Stomach (tissue), 8 donors: ENCODE measurements at regions not wholly inside any gene's neighbourhood (a gene's known extent, or its start where the extent isn't known, plus 50 kb on each side); places are given as distances from the start of the nearest gene placed in this dataset.

Experiments
- DNase-seq, 2 donors: peaks; one replicate each; pipeline versions ENCODE4 v3.0.0 to v3.0.0-alpha.2; 2013 to 2019
- H3K27ac ChIP-seq, 5 donors: fragments of 200-600 bp in 4 of 5; sonication (generic) in 4 of 5; one replicate each; pipeline ENCODE4 v1.5.1; 2013 to 2019; ENCODE audit warnings: mild to moderate bottlenecking in 1 of 5, moderate library complexity in 1 of 5
- H3K27me3 ChIP-seq, 3 donors: fragments of 200-600 bp; sonication (generic); one replicate each; pipeline ENCODE4 v1.5.1; 2017 to 2019; ENCODE audit warnings: mixed run types in 1 of 3
- H3K36me3 ChIP-seq, 4 donors: fragments of 200-600 bp; sonication (generic); 1 replicate in 3 of 4; 2 replicates in 1 of 4; pipeline ENCODE4 v1.5.1; 2016 to 2019
- H3K4me1 ChIP-seq, 4 donors: fragments of 200-600 bp; sonication (generic); one replicate each; pipeline ENCODE4 v1.5.1; 2016 to 2019
- H3K4me3 ChIP-seq, 4 donors: fragments of 200-600 bp; sonication (generic) in 3 of 4; one replicate each; pipeline ENCODE4 v1.5.1; 2016 to 2019; ENCODE audit warnings: mild to moderate bottlenecking in 1 of 4
- H3K9me3 ChIP-seq, 4 donors: fragments of 200-600 bp; sonication (generic); one replicate each; pipeline ENCODE4 v1.5.1; 2016 to 2019
- CTCF ChIP-seq, 7 experiments: fragments of 450-650 bp in 4 of 7; fragments of 200-600 bp in 3 of 7; sonication (generic) in 3 of 7; IDR thresholded peaks; one replicate each; pipeline ENCODE4 v1.5.1; 2016 to 2019; ENCODE audit warnings: antibody characterized with exemption in 7 of 7, control low read depth in 2 of 7, mild to moderate bottlenecking in 1 of 7
- EP300 ChIP-seq: sonication (generic); formaldehyde crosslinking; IDR thresholded peaks from one replicate; pipeline ENCODE4 v1.6.1; 2017; ENCODE audit warnings: antibody characterized with exemption
- POLR2A ChIP-seq, 4 donors: fragments of 450-650 bp; IDR thresholded peaks; one replicate each; pipeline ENCODE4 v1.6.1; 2016; ENCODE audit warnings: antibody characterized with exemption in 4 of 4, control low read depth in 2 of 4, mild to moderate bottlenecking in 1 of 4, moderate library complexity in 1 of 4
- POLR2AphosphoS5 ChIP-seq, 3 donors: sonication (generic); formaldehyde crosslinking; IDR thresholded peaks; one replicate each; pipeline ENCODE4 v1.6.1; 2016; ENCODE audit warnings: antibody characterized with exemption in 3 of 3
- WGBS, 5 donors: extraction: QIAGEN DNeasy Blood & Tissue Kit in 3 of 5; methylation state at CpG; one replicate each; pipeline versions ENCODE4 v1.1.5 to v1.1.7; 2013 to 2018; 5-methylcytosine and 5-hydroxymethylcytosine counted together
- intact Hi-C: fragments of 100-400 bp; cut with DNase I; formaldehyde crosslinking; loops from one replicate; pipeline ENCODE4 v1.15.1; 2023; ENCODE audit warnings: low total_unique reads
- donor health status: healthy with polysubstance abuse.
- donor health status: Bipolar disorder and iron deficiency.
- donor health status: healthy.

DNA sequence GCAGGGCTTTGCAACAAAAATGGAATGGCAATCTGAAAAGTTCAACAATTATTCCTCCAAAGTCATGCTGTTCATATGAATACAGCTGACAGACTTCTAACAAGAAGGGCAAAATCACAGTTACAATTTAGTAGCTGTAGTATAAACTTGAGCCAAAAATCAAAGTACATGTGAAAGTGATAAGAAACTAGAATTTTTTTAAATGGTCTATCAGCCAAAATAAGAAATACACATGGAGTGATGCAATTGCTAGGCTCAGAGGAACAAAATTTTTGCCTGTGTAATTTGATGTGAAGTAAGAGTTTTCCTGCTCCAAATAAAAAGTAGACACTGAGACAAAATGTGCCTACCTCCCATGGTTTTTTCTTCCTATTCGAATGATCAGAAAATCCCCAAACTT lies 167.7 kb upstream of the CDKN3 start:
- TF ChIP-seq POLR2AphosphoS5 (IDR thresholded peaks at IDR 0.05) (no peak), CTCF (IDR thresholded peaks at IDR 0.05) (no peak), EP300 (no peak), POLR2A (IDR thresholded peaks at IDR 0.05) (no peak)
- DNase-seq, result no peak
- Histone ChIP-seq H3K4me3 (no peak overlapping the region), H3K4me1 (peaks cover 0 to 26% (median 8%) of the 10 kb centered on the region in 4 donors), H3K27me3 (no peaks in the 10 kb centered on the region), H3K9me3 (peaks cover 0 to 4% (median 0%) of the 10 kb centered on the region in 4 donors), H3K36me3 (no peaks in the 10 kb centered on the region), H3K27ac (no peak overlapping the region)
- WGBS, 5 donors, result 78 to 83% (median 81%) methylated on average over 1 of the region's 1 CpG
- intact Hi-C loops, result no loop called here

DNA sequence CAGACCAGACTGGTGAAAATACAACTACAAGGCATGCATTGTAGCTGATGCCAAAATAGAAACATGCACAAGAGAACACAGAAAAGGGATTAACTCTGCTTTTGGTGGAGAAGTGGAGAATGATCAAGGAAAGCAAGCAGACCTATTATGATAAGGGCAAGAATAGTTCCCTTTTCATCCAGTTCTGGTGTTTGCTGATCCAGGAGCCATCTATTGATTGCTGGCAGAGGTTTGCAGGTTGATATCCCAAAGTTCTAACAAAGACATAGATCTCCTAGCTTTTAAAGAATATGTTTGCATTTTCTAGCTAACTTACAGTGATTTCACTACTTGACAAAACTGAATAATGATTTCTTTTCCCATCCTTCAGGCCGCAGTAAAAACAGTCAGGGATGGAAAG lies 166.2 kb upstream of the CDKN3 start:
- no peaks in the 10 kb centered on the region for H3K36me3 ChIP-seq
- H3K4me3 ChIP-seq, result no peak overlapping the region
- intact Hi-C loops, result no loop called here
- peak in 1 of 2 donors; percentile 13 for DNase-seq
- 37 to 66% (median 56%) methylated on average over 1 of the region's 1 CpG for WGBS, 5 donors
- TF ChIP-seq EP300 (no peak), POLR2AphosphoS5 (IDR thresholded peaks at IDR 0.05) (no peak), POLR2A (IDR thresholded peaks at IDR 0.05) (no peak), CTCF (IDR thresholded peaks at IDR 0.05) (no peak)
- H3K27ac ChIP-seq, result no peak overlapping the region
- peaks cover 0 to 16% (median under 1%) of the 10 kb centered on the region in 4 donors for H3K4me1 ChIP-seq
- H3K9me3 ChIP-seq, result peaks cover 0 to 4% (median 0%) of the 10 kb centered on the region in 4 donors
- no peaks in the 10 kb centered on the region for H3K27me3 ChIP-seq

GRCh38 chr14:54232735-54233134 lies 164.1 kb upstream of the CDKN3 start:
- no peak for TF ChIP-seq EP300
- Histone ChIP-seq H3K36me3 (no peaks in the 10 kb centered on the region), H3K4me3 (no peak overlapping the region), H3K27ac (no peak overlapping the region), H3K4me1 (peaks cover 0 to 8% (median 0%) of the 10 kb centered on the region in 4 donors), H3K9me3 (peaks cover 0 to 4% (median 0%) of the 10 kb centered on the region in 4 donors), H3K27me3 (no peaks in the 10 kb centered on the region)
- intact Hi-C loops, result no loop called here
- DNase-seq, result no peak

- H3K27me3 ChIP-seq, result no peaks in the 10 kb centered on the region
- no peak for TF ChIP-seq POLR2AphosphoS5 (IDR thresholded peaks at IDR 0.05)
- TF ChIP-seq POLR2A (IDR thresholded peaks at IDR 0.05), result no peak
- TF ChIP-seq EP300, result no peak
- TF ChIP-seq CTCF (IDR thresholded peaks at IDR 0.05), result no peak
- no peaks in the 10 kb centered on the region for H3K4me1 ChIP-seq
- H3K9me3 ChIP-seq, result peaks cover 0 to 3% (median 0%) of the 10 kb centered on the region in 4 donors
- WGBS, 5 donors, result 52 to 87% (median 80%) methylated on average over 3 of the region's 3 CpGs
- no peaks in the 10 kb centered on the region for H3K36me3 ChIP-seq
- intact Hi-C loops, result no loop called here
- H3K4me3 ChIP-seq, result no peak overlapping the region
- no peak overlapping the region for H3K27ac ChIP-seq
- no peak for DNase-seq
Observed at GRCh38 chr14:54241517-54241916, 155.3 kb upstream of the CDKN3 start.

GRCh38 chr14:54251356-54251755 lies 145.5 kb upstream of the CDKN3 start:
- Histone ChIP-seq H3K27ac (peak overlapping the region; percentile 10 to 69 (median 46)), H3K4me1 (peaks cover 6 to 41% (median 14%) of the 10 kb centered on the region in 4 donors), H3K4me3 (no peak overlapping the region), H3K9me3 (no peaks in the 10 kb centered on the region), H3K27me3 (no peaks in the 10 kb centered on the region), H3K36me3 (no peaks in the 10 kb centered on the region)
- WGBS, 5 donors, result 20 to 46% (median 32%) methylated on average over 4 of the region's 4 CpGs
- peak; percentile 14 to 66 for DNase-seq
- TF ChIP-seq POLR2AphosphoS5 (IDR thresholded peaks at IDR 0.05) (peak in 1 of 3 donors; percentile 55), CTCF (IDR thresholded peaks at IDR 0.05) (no peak), EP300 (no peak), POLR2A (IDR thresholded peaks at IDR 0.05) (no peak)
- intact Hi-C loops, result no loop called here
